Activated naive CD4-positive, alpha-beta T cell treated with Interleukin-2 at 50 U/mL for 16 hours (primary cell): ENCODE measurements at regions not wholly inside any gene's neighbourhood (a gene's known extent, or its start where the extent isn't known, plus 50 kb on each side); places are given as distances from the start of the nearest gene placed in this dataset.
"Not testable (repeated sequence)": the region's sequence is repeated elsewhere in the genome, so short reads cannot be mapped to it uniquely, and the experiment has no call there.

ENCODE experiments used
- DNase-seq: peaks from one replicate; pipeline ENCODE4 v3.0.0-alpha.2; 2020

GRCh38 chr2:217362286-217362685 lies 502.4 kb upstream of the TNP1 start:
- no peak for DNase-seq

GRCh38 chr2:217361483-217361880 lies 501.6 kb upstream of the TNP1 start:
- no peak for DNase-seq

- DNase-seq = no peak
Measured at GRCh38 chr2:217360781-217361482, 501.1 kb upstream of the TNP1 start.

GRCh38 chr2:217360111-217360510 lies 500.2 kb upstream of the TNP1 start:
- DNase-seq = no peak

GRCh38 chr2:217357886-217358620 lies 498.2 kb upstream of the TNP1 start:
- DNase-seq = no peak

- no peak for DNase-seq
Measured at GRCh38 chr2:217356781-217357180, 496.9 kb upstream of the TNP1 start.

GRCh38 chr2:217356142-217356541 lies 496.3 kb upstream of the TNP1 start:
- no peak for DNase-seq

GRCh38 chr2:217353591-217353990 lies 493.7 kb upstream of the TNP1 start:
- DNase-seq = no peak

GRCh38 chr2:217351378-217351777 lies 491.5 kb upstream of the TNP1 start:
- DNase-seq = no peak

- DNase-seq = no peak
Measured at GRCh38 chr2:217349251-217349650, 489.4 kb upstream of the TNP1 start.

GRCh38 chr2:217347630-217348029 lies 487.8 kb upstream of the TNP1 start:
- not testable (repeated sequence) for DNase-seq

- not testable (repeated sequence) for DNase-seq
Measured at GRCh38 chr2:217346043-217346442, 486.2 kb upstream of the TNP1 start.

- no peak for DNase-seq
Measured at GRCh38 chr2:217340899-217341298, 481.0 kb upstream of the TNP1 start.

GRCh38 chr2:217340176-217340575 lies 480.3 kb upstream of the TNP1 start:
- DNase-seq = no peak

GRCh38 chr2:217339753-217340152 lies 479.9 kb upstream of the TNP1 start:
- no peak for DNase-seq

GRCh38 chr2:217338306-217338916 lies 478.5 kb upstream of the TNP1 start:
- DNase-seq = no peak

- no peak for DNase-seq
Measured at GRCh38 chr2:217337771-217338170, 477.9 kb upstream of the TNP1 start.

GRCh38 chr2:217336694-217337093 lies 476.8 kb upstream of the TNP1 start:
- no peak for DNase-seq

GRCh38 chr2:217335341-217335966 lies 475.6 kb upstream of the TNP1 start:
- DNase-seq = no peak

- DNase-seq = no peak
Measured at GRCh38 chr2:217334561-217334960, 474.7 kb upstream of the TNP1 start.

GRCh38 chr2:217332866-217333265 lies 473.0 kb upstream of the TNP1 start:
- no peak for DNase-seq

GRCh38 chr2:217332417-217332791 lies 472.5 kb upstream of the TNP1 start:
- no peak for DNase-seq

GRCh38 chr2:217331523-217332416 lies 471.9 kb upstream of the TNP1 start:
- no peak for DNase-seq
